ENCODE measurements at regions not wholly inside any gene's neighbourhood (a gene's known extent, or its start where the extent isn't known, plus 50 kb on each side); places are given as distances from the start of the nearest gene placed in this dataset.
A peak's percentile ranks its signal among the peaks of the same experiment; 100 is the strongest.

- DNase-seq (ENCODE audit: low read depth) = no peak
Observed at GRCh38 chr1:78360584-78360983, 130.2 kb upstream of the PTGFR start.

- no peak for DNase-seq (ENCODE audit: low read depth)
Observed at GRCh38 chr1:78367700-78368099, 123.1 kb upstream of the PTGFR start.

- DNase-seq (ENCODE audit: low read depth) = no peak
Observed at GRCh38 chr1:78369546-78369945, 121.2 kb upstream of the PTGFR start.

DNA sequence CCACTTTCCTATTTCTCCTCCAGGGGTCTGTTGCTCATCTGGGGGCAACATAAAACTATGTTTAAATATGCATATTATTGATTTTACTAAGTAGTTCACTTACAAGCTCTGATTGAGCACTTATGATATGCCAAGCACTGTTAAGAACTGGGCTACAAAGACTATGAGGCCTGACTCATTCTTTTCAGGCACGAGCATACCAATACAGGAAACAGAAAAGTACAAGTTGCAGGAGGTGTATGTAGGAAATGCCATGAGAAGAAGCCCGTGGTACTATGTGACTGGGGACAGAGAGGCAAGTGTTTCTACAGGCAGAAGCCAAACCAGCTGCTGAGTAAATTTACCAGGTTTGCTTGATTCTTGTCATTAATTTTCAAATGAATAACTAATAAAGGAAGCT lies 120.4 kb upstream of the PTGFR start:
- DNase-seq (ENCODE audit: low read depth) = peak; percentile 29

- peak; percentile 54 for DNase-seq (ENCODE audit: low read depth)
Observed at GRCh38 chr1:78370779-78371482, 119.8 kb upstream of the PTGFR start.

GRCh38 chr1:78373676-78374075 lies 117.1 kb upstream of the PTGFR start:
- no peak for DNase-seq (ENCODE audit: low read depth)

DNA sequence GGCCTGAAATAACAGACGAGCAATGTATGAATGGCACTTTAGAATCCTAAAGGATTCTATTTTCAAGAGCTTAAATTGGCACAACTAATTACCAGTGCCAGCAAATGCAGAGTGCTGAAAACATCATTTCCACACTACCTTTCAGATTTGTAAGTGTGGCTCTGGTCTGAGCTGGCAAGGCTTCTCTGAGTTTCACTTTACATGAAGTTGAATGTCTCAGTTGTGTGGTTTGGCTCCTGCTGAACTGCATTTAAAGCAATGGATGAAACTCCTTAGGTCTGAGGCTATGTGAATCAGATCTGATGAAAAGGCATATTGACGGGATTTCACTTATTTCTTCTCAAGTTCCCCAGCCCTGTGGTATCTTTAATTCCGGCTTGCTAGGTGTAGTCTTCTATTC lies 114.8 kb upstream of the PTGFR start:
- DNase-seq (ENCODE audit: low read depth) = peak; percentile 26

DNA sequence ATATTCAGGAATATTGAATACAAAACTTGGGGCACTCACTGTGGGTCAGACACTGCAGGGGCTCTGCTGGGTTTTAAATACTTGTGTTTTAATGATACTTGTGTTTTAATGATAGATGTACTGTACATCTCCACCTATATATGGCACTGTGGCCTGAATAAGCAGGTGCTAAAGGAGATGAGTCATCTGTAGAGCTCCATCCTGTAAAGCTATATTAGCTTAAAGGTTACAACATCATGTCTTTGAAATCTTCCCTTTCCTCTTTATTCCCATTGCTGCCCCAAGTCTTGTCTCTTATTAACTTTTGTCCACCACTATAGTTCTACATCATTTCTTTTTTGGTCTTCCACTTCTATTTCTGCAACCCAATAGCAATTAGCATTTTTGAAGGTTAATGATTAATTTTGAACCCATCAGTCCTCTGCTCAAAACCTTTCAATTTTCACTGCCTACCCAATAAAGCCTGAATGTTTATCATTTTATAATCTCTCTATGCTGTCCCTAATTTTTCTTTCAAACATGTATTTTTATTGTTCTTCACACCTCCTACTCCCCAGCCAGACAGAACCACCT lies 113.3 kb upstream of the PTGFR start:
- DNase-seq (ENCODE audit: low read depth) = no peak

DNA sequence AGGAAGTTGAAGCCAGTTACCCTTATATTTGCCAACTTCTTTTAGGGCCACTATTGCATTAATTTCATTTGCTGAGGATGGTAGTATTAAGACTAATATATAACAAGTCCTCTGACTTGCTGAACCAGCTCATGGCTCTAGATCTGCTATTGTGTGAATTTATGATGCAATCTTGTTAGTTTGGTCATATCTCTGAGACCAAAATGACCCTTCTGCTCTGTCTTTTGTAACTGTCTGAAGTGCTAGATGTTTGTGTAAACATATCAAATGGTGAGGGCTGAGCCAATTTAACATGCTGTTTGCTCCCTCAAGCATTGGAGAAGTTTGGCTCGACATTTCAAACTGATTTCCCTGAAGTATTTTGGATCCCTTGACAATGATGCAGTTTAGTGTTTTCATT lies 106.9 kb upstream of the PTGFR start:
- DNase-seq (ENCODE audit: low read depth) = no peak

GRCh38 chr1:78385744-78386462 lies 104.9 kb upstream of the PTGFR start:
- no peak for DNase-seq (ENCODE audit: low read depth)

- no peak for DNase-seq (ENCODE audit: low read depth)
Observed at GRCh38 chr1:78387201-78387600, 103.6 kb upstream of the PTGFR start.

DNA sequence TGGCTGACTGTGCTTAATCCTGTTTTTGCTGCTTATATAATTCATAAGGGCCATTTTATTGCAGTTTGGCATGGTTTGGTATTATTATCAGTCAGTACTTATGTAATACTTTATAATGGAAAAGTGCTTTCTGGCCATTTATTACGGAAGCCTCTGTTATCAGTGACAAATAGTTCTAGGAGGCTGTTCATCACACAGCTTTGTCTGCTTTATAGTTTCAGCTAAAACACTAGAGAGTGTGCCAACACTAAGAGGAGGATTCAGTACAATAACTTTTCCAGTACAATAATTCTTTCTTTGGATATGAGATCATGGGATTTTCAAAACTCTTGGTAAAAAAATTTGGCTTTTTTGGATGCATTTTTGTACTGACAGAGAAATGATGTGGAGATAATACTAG lies 102.9 kb upstream of the PTGFR start:
- DNase-seq (ENCODE audit: low read depth) = no peak

GRCh38 chr1:78388275-78388674 lies 102.5 kb upstream of the PTGFR start:
- no peak for DNase-seq (ENCODE audit: low read depth)

- no peak for DNase-seq (ENCODE audit: low read depth)
Observed at GRCh38 chr1:78401148-78401547, 89.6 kb upstream of the PTGFR start.

- peak; percentile 69 for DNase-seq (ENCODE audit: low read depth)
Observed at GRCh38 chr1:78408192-78408591, 82.6 kb upstream of the PTGFR start.

DNA sequence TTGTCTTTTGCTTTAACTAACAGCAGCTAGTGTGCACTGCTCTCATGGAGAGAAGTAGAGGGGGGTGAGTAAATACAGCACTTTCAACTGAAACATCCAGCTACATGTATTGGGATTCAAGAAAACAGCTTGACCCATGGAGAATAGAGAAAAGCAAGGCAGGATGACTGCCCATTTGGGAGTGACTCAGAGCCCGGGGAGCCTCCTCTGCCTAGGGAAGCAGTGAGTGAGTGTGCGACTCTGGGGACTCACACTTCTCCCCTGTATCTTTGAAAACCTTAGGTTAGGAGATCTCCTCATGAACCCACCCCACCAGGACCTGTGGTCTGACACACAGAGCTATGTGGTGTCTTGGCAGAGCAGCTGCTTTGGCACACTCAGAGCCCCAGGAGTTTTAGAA lies 82.0 kb upstream of the PTGFR start:
- DNase-seq (ENCODE audit: low read depth) = peak; percentile 58

GRCh38 chr1:78410643-78411042 lies 80.1 kb upstream of the PTGFR start:
- no peak for DNase-seq (ENCODE audit: low read depth)

DNA sequence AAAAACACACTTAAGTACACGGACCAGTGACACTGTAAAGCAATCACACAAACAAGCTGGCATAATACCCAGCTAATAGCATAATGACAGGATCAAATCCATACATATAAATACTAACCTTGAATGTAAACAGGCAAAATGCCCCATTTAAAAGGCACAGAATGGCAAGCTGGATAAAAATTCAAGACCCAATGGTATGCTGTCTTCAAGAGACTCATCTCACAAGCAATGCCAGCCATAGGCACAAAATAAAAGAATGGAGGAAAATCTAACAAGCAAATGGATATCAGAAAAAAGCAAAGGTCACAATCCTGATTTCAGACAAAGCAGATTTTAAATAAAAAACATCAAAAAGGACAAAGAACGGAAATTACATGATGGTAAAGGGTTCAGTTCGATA lies 79.1 kb upstream of the PTGFR start:
- DNase-seq (ENCODE audit: low read depth) = no peak

DNA sequence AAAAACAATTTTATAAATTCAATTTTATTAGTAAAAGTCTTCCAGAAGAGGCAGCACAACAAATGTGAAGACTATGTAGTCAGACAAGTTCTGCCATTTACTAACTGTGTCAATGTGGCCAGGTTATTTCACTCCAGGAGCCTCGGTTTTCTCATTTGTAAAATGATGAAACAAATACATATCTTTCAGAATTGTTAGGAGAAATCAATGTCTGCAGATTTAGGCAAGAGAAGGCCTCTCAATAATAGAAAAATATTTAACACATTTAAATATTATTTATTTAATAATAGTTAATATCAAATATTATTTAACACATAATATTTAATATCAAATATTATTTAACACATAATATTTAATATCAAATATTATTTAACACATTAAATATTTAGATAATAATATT lies 75.6 kb upstream of the PTGFR start:
- DNase-seq (ENCODE audit: low read depth) = no peak

- DNase-seq (ENCODE audit: low read depth) = peak; percentile 90
Observed at GRCh38 chr1:78419309-78419708, 71.5 kb upstream of the PTGFR start.

- no peak for DNase-seq (ENCODE audit: low read depth)
Observed at GRCh38 chr1:78420181-78420580, 70.6 kb upstream of the PTGFR start.

DNA sequence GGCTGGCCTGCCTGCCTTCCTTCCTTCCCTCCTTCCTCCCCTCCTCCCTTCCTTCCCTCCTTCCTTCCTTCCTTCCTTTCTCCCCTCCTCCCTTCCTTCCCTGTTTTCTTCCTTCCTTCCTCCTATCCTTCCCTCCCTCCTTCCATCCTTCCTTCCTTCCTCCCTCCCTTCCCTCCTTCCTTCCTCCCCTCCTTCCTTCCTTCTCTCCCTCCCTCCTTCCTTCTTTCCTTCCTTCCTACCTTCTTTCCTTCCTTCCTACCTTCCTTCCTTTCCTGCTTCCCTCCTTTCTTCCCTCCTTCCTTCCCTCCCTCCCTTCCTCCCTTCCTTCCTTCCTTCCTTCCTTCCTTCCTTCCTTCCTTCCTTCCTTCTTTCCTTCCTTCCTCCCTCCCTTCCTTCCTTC lies 70.1 kb upstream of the PTGFR start:
- no peak for DNase-seq (ENCODE audit: low read depth)

GRCh38 chr1:78424720-78425119 lies 66.1 kb upstream of the PTGFR start:
- DNase-seq (ENCODE audit: low read depth) = no peak

DNA sequence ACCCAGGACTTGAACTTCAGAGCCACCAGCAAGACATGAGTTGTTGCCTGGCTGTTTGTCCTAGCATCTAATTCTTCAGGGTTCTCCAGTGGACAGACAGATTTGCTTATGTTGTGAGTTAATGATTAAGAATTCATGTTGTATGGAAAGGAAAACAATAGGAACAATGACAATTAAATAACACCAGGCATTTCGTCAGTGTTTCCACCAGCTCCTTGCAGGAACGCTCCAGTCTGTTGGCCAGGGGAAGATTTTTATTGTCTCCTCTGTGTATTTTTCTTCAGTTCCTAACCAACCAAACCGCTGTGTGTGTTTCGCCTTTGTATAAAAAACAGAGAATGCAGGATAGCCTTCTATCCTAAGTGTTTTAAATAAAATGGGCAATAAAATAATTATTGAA lies 64.4 kb upstream of the PTGFR start:
- DNase-seq (ENCODE audit: low read depth) = no peak
